Stimulated activated CD4-positive, alpha-beta T cell treated with anti-CD3 and anti-CD28 coated beads, TNF-alpha, amount 100 ng/mL, for 1 hour (primary cell): ENCODE measurements at regions not wholly inside any gene's neighbourhood (a gene's known extent, or its start where the extent isn't known, plus 50 kb on each side); places are given as distances from the start of the nearest gene placed in this dataset.
"Not testable (repeated sequence)": the region's sequence is repeated elsewhere in the genome, so short reads cannot be mapped to it uniquely, and the experiment has no call there.

Experiments
- DNase-seq, 3 donors: peaks; one replicate each; pipeline ENCODE4 v3.0.0-alpha.2; 2020; ENCODE audit warnings: low read depth in 3 of 3, low spot score in 1 of 3

GRCh38 chr5:138702166-138703077 is 50.8 kb upstream of the CTNNA1 start:
- no peak for DNase-seq

GRCh38 chr5:138701678-138702077 is 51.5 kb upstream of the CTNNA1 start:
- no peak for DNase-seq

- DNase-seq, result no peak
Measured at GRCh38 chr5:138700581-138701362, 52.5 kb upstream of the CTNNA1 start.

GRCh38 chr5:138699482-138699881 is 53.7 kb upstream of the CTNNA1 start:
- DNase-seq, result no peak

- no peak for DNase-seq
Measured at GRCh38 chr5:138698713-138699112, 54.5 kb upstream of the CTNNA1 start.

GRCh38 chr5:138697720-138698360 is 55.4 kb upstream of the CTNNA1 start:
- no peak for DNase-seq

GRCh38 chr5:138696501-138696900 is 56.7 kb upstream of the CTNNA1 start:
- no peak for DNase-seq

GRCh38 chr5:138695781-138696180 is 57.4 kb upstream of the CTNNA1 start:
- no peak for DNase-seq

- DNase-seq, result no peak
Measured at GRCh38 chr5:138694146-138694545, 59.1 kb upstream of the CTNNA1 start.

- DNase-seq, result no peak
Measured at GRCh38 chr5:138692370-138692769, 60.9 kb upstream of the CTNNA1 start.

- no peak for DNase-seq
Measured at GRCh38 chr5:138686668-138687067, 66.6 kb upstream of the CTNNA1 start.

GRCh38 chr5:138685193-138685745 is 68.0 kb upstream of the CTNNA1 start:
- DNase-seq, result no peak

- not testable (repeated sequence) for DNase-seq
Measured at GRCh38 chr5:138682462-138682861, 70.8 kb upstream of the CTNNA1 start.

- not testable (repeated sequence) for DNase-seq
Measured at GRCh38 chr5:138678826-138679225, 74.4 kb upstream of the CTNNA1 start.

- no peak for DNase-seq
Measured at GRCh38 chr5:138677782-138678181, 75.4 kb upstream of the CTNNA1 start.

GRCh38 chr5:138676556-138677193 is 76.5 kb upstream of the CTNNA1 start:
- DNase-seq, result no peak

GRCh38 chr5:138676002-138676401 is 77.2 kb upstream of the CTNNA1 start:
- DNase-seq, result no peak

GRCh38 chr5:138668451-138669380 is 84.5 kb upstream of the CTNNA1 start:
- DNase-seq, result no peak

- DNase-seq, result not testable (repeated sequence)
Measured at GRCh38 chr5:138667782-138668331, 85.4 kb upstream of the CTNNA1 start.
